ENCODE measurements at regions not wholly inside any gene's neighbourhood (a gene's known extent, or its start where the extent isn't known, plus 50 kb on each side); places are given as distances from the start of the nearest gene placed in this dataset.

- H3K27me3 Mint-ChIP-seq (ENCODE audit: low read depth) = no peaks in the 10 kb centered on the region
- H3K36me3 Mint-ChIP-seq = no peaks in the 10 kb centered on the region
- peaks cover 4% of the 10 kb centered on the region for H3K9me3 Mint-ChIP-seq
These were observed 702.7 kb downstream of the EPHA7 start for GRCh38 chr6:92716638-92717037.

GRCh38 chr6:92715991-92716390, 703.4 kb downstream of the EPHA7 start:
- DNase-seq (ENCODE audit: low spot score in 2 of 2, unreplicated experiment in 2 of 2) = no peak
- no peak overlapping the region for H3K4me3 Mint-ChIP-seq
- peaks cover 3% of the 10 kb centered on the region for H3K9me3 Mint-ChIP-seq
- TF ChIP-seq CTCF (IDR thresholded peaks at IDR 0.05; ENCODE audit: unreplicated experiment) = no peak
- H3K27me3 Mint-ChIP-seq (ENCODE audit: low read depth) = no peaks in the 10 kb centered on the region
- H3K4me1 Mint-ChIP-seq = no peaks in the 10 kb centered on the region
- H3K36me3 Mint-ChIP-seq = no peaks in the 10 kb centered on the region
- no peak overlapping the region for H3K27ac Mint-ChIP-seq

More at GRCh38 chr6:92716638-92717037, 702.7 kb downstream of the EPHA7 start:
- no peak for TF ChIP-seq CTCF (IDR thresholded peaks at IDR 0.05; ENCODE audit: unreplicated experiment)
- Mint-ChIP-seq H3K4me1 (no peaks in the 10 kb centered on the region), H3K4me3 (no peak overlapping the region), H3K27ac (no peak overlapping the region)
- no peak for DNase-seq (ENCODE audit: low spot score in 2 of 2, unreplicated experiment in 2 of 2)

GRCh38 chr6:92714346-92714745, 705.0 kb downstream of the EPHA7 start:
- H3K27me3 Mint-ChIP-seq (ENCODE audit: low read depth) = no peaks in the 10 kb centered on the region
- H3K4me3 Mint-ChIP-seq = no peak overlapping the region
- DNase-seq (ENCODE audit: low spot score in 2 of 2, unreplicated experiment in 2 of 2) = no peak
- H3K9me3 Mint-ChIP-seq = no peaks in the 10 kb centered on the region
- no peak overlapping the region for H3K27ac Mint-ChIP-seq
- no peak for TF ChIP-seq CTCF (IDR thresholded peaks at IDR 0.05; ENCODE audit: unreplicated experiment)
- H3K4me1 Mint-ChIP-seq = no peaks in the 10 kb centered on the region
- no peaks in the 10 kb centered on the region for H3K36me3 Mint-ChIP-seq

GRCh38 chr6:92710048-92710447, 709.3 kb downstream of the EPHA7 start:
- H3K27me3 Mint-ChIP-seq (ENCODE audit: low read depth) = no peaks in the 10 kb centered on the region
- no peak overlapping the region for H3K4me3 Mint-ChIP-seq
- no peak for TF ChIP-seq CTCF (IDR thresholded peaks at IDR 0.05; ENCODE audit: unreplicated experiment)
- peaks cover under 1% of the 10 kb centered on the region for H3K9me3 Mint-ChIP-seq
- no peak for DNase-seq (ENCODE audit: low spot score in 2 of 2, unreplicated experiment in 2 of 2)
- H3K27ac Mint-ChIP-seq = no peak overlapping the region
- H3K4me1 Mint-ChIP-seq = no peaks in the 10 kb centered on the region
- H3K36me3 Mint-ChIP-seq = no peaks in the 10 kb centered on the region

GRCh38 chr6:92708945-92709344, 710.4 kb downstream of the EPHA7 start:
- Mint-ChIP-seq H3K4me3 (no peak overlapping the region), H3K27ac (no peak overlapping the region), H3K9me3 (peaks cover 4% of the 10 kb centered on the region), H3K36me3 (no peaks in the 10 kb centered on the region), H3K4me1 (no peaks in the 10 kb centered on the region), H3K27me3 (ENCODE audit: low read depth) (no peaks in the 10 kb centered on the region)
- no peak for DNase-seq (ENCODE audit: low spot score in 2 of 2, unreplicated experiment in 2 of 2)
- TF ChIP-seq CTCF (IDR thresholded peaks at IDR 0.05; ENCODE audit: unreplicated experiment) = no peak

GRCh38 chr6:92708270-92708669, 711.1 kb downstream of the EPHA7 start:
- H3K4me3 Mint-ChIP-seq = no peak overlapping the region

More at GRCh38 chr6:92708270-92708669, 711.1 kb downstream of the EPHA7 start:
- no peaks in the 10 kb centered on the region for H3K27me3 Mint-ChIP-seq (ENCODE audit: low read depth)
- H3K36me3 Mint-ChIP-seq = no peaks in the 10 kb centered on the region
- H3K27ac Mint-ChIP-seq = no peak overlapping the region
- TF ChIP-seq CTCF (IDR thresholded peaks at IDR 0.05; ENCODE audit: unreplicated experiment) = no peak
- H3K9me3 Mint-ChIP-seq = peaks cover 4% of the 10 kb centered on the region
- H3K4me1 Mint-ChIP-seq = no peaks in the 10 kb centered on the region
- no peak for DNase-seq (ENCODE audit: low spot score in 2 of 2, unreplicated experiment in 2 of 2)
